Prostate gland (tissue), 2 donors: ENCODE measurements at regions not wholly inside any gene's neighbourhood (a gene's known extent, or its start where the extent isn't known, plus 50 kb on each side); places are given as distances from the start of the nearest gene placed in this dataset.

ENCODE experiments used
- CTCF ChIP-seq, 4 experiments: fragments of 200-600 bp in 2 of 4; fragments of 450-650 bp in 2 of 4; sonication (generic) in 2 of 4; IDR thresholded peaks; 1 replicate in 3 of 4; 2 replicates in 1 of 4; pipeline ENCODE4 v1.5.1; 2016 to 2019; ENCODE audit warnings: antibody characterized with exemption in 4 of 4, mild to moderate bottlenecking in 2 of 4, moderate library complexity in 2 of 4
- POLR2A ChIP-seq: fragments of 450-650 bp; IDR thresholded peaks from one replicate; pipeline ENCODE4 v1.6.1; 2016; ENCODE audit warnings: antibody characterized with exemption, mild to moderate bottlenecking
- POLR2AphosphoS5 ChIP-seq: sonication (generic); formaldehyde crosslinking; IDR thresholded peaks from one replicate; pipeline ENCODE4 v1.6.1; 2017; ENCODE audit warnings: antibody characterized with exemption

GRCh38 chrX:18016941-18017340 is 155.8 kb upstream of the RAI2 start:
- TF ChIP-seq POLR2A (no peak), CTCF (IDR thresholded peaks at IDR 0.05) (no peak), POLR2AphosphoS5 (no peak)
